ENCODE measurements at regions not wholly inside any gene's neighbourhood (a gene's known extent, or its start where the extent isn't known, plus 50 kb on each side); places are given as distances from the start of the nearest gene placed in this dataset.

- TF ChIP-seq, protein P1, sequence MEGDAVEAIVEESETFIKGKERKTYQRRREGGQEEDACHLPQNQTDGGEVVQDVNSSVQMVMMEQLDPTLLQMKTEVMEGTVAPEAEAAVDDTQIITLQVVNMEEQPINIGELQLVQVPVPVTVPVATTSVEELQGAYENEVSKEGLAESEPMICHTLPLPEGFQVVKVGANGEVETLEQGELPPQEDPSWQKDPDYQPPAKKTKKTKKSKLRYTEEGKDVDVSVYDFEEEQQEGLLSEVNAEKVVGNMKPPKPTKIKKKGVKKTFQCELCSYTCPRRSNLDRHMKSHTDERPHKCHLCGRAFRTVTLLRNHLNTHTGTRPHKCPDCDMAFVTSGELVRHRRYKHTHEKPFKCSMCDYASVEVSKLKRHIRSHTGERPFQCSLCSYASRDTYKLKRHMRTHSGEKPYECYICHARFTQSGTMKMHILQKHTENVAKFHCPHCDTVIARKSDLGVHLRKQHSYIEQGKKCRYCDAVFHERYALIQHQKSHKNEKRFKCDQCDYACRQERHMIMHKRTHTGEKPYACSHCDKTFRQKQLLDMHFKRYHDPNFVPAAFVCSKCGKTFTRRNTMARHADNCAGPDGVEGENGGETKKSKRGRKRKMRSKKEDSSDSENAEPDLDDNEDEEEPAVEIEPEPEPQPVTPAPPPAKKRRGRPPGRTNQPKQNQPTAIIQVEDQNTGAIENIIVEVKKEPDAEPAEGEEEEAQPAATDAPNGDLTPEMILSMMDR (conservative IDR thresholded peaks at IDR 0.05 in 1 of 2, IDR thresholded peaks at IDR 0.05 in 1 of 2; ENCODE audit: low read depth in 1 of 2, low read length in 2 of 2) = no peak
- TF ChIP-seq EZH2 (IDR thresholded peaks at IDR 0.05; ENCODE audit: low read length, missing control alignments) = no peak
- DNase-seq (ENCODE audit: low read depth in 2 of 2) = peak in 1 of 2 donors; percentile 57
- Histone ChIP-seq H3K79me2 (ENCODE audit: control insufficient read depth, insufficient read depth, low read length) (no peaks in the 10 kb centered on the region), H3K27me3 (ENCODE audit: control insufficient read depth, insufficient read depth, low read length) (no peaks in the 10 kb centered on the region), H3K9me3 (ENCODE audit: control insufficient read depth, insufficient read depth, low read depth, low read length) (no peaks in the 10 kb centered on the region), H2AFZ (ENCODE audit: low read length) (no peak overlapping the region), H3K4me1 (ENCODE audit: control insufficient read depth, extremely low read depth, insufficient read depth, low read length) (no peaks in the 10 kb centered on the region), H3K36me3 (ENCODE audit: control insufficient read depth, insufficient read depth, low read length) (no peaks in the 10 kb centered on the region), H3K4me2 (ENCODE audit: extremely low read depth, insufficient read depth, low read length) (no peak overlapping the region), H4K20me1 (ENCODE audit: control insufficient read depth, extremely low read depth, insufficient read depth, low read length) (no peaks in the 10 kb centered on the region), H3K27ac (ENCODE audit: insufficient read depth, low read length) (no peak overlapping the region), H3K4me3 (replicated peaks in 1 of 4; ENCODE audit: control extremely low read depth in 1 of 4, insufficient read depth in 1 of 4, low read depth in 3 of 4, low read length in 4 of 4) (no peak overlapping the region), H3K9ac (ENCODE audit: insufficient read depth, low read length) (no peak overlapping the region)
Observed at GRCh38 chr18:73987247-73987980, 160.2 kb downstream of the FBXO15 start.

GRCh38 chr18:73986711-73987110, 160.9 kb downstream of the FBXO15 start:
- no peaks in the 10 kb centered on the region for H3K4me1 ChIP-seq (ENCODE audit: control insufficient read depth, extremely low read depth, insufficient read depth, low read length)
- no peaks in the 10 kb centered on the region for H3K36me3 ChIP-seq (ENCODE audit: control insufficient read depth, insufficient read depth, low read length)
- H3K9me3 ChIP-seq (ENCODE audit: control insufficient read depth, insufficient read depth, low read depth, low read length) = no peaks in the 10 kb centered on the region
- H3K79me2 ChIP-seq (ENCODE audit: control insufficient read depth, insufficient read depth, low read length) = no peaks in the 10 kb centered on the region
- TF ChIP-seq, protein P1 (conservative IDR thresholded peaks at IDR 0.05 in 1 of 2, IDR thresholded peaks at IDR 0.05 in 1 of 2; ENCODE audit: low read depth in 1 of 2, low read length in 2 of 2) = no peak
- TF ChIP-seq EZH2 (IDR thresholded peaks at IDR 0.05; ENCODE audit: low read length, missing control alignments) = no peak
- H3K9ac ChIP-seq (ENCODE audit: insufficient read depth, low read length) = no peak overlapping the region
- H3K27me3 ChIP-seq (ENCODE audit: control insufficient read depth, insufficient read depth, low read length) = no peaks in the 10 kb centered on the region
- H3K4me2 ChIP-seq (ENCODE audit: extremely low read depth, insufficient read depth, low read length) = no peak overlapping the region
- no peaks in the 10 kb centered on the region for H4K20me1 ChIP-seq (ENCODE audit: control insufficient read depth, extremely low read depth, insufficient read depth, low read length)
- no peak overlapping the region for H3K27ac ChIP-seq (ENCODE audit: insufficient read depth, low read length)
- no peak overlapping the region for H2AFZ ChIP-seq (ENCODE audit: low read length)
- DNase-seq (ENCODE audit: low read depth in 2 of 2) = peak in 1 of 2 donors; percentile 14
- H3K4me3 ChIP-seq (replicated peaks in 1 of 4; ENCODE audit: control extremely low read depth in 1 of 4, insufficient read depth in 1 of 4, low read depth in 3 of 4, low read length in 4 of 4) = no peak overlapping the region

DNA sequence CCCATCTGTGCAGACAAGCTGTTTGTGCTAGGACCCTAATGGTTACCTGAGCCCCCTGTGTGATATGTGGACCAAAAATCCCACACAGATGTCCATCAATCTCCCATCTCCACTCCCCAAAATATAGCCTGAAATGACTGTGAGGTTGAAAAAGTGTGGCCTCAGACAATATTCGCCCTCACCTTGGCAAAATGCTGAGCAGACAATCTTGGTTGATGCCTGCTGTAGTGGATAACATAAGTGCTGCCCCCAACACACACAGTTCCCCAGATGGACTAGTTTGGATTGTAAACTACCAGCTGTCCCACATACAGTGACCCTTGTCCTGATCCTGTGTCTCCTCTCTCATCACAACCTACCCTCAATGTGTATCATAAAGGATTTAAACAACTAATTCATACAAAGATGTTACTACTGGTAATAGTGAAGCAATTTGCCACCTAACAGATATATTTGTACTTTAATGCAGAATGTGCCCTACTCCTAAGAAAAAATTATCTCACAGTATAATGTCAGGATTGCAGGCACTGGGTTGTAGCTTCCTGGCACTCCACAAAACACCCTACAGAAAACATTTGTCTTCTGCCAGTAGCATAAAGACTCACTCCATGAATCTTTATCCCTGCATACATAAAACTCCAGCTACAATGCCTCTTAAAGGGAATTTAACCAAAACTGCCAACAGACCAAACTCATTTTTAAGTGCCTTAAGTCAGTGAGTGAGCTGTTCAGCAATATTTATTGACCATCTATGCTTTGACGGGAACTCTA, 161.6 kb downstream of the FBXO15 start:
- no peak overlapping the region for H3K4me2 ChIP-seq (ENCODE audit: extremely low read depth, insufficient read depth, low read length)
- no peaks in the 10 kb centered on the region for H3K9me3 ChIP-seq (ENCODE audit: control insufficient read depth, insufficient read depth, low read depth, low read length)
- H2AFZ ChIP-seq (ENCODE audit: low read length) = no peak overlapping the region
- no peaks in the 10 kb centered on the region for H4K20me1 ChIP-seq (ENCODE audit: control insufficient read depth, extremely low read depth, insufficient read depth, low read length)
- DNase-seq (ENCODE audit: low read depth in 2 of 2) = no peak
- H3K79me2 ChIP-seq (ENCODE audit: control insufficient read depth, insufficient read depth, low read length) = no peaks in the 10 kb centered on the region
- no peaks in the 10 kb centered on the region for H3K27me3 ChIP-seq (ENCODE audit: control insufficient read depth, insufficient read depth, low read length)
- H3K4me1 ChIP-seq (ENCODE audit: control insufficient read depth, extremely low read depth, insufficient read depth, low read length) = no peaks in the 10 kb centered on the region
- H3K4me3 ChIP-seq (replicated peaks in 1 of 4; ENCODE audit: control extremely low read depth in 1 of 4, insufficient read depth in 1 of 4, low read depth in 3 of 4, low read length in 4 of 4) = no peak overlapping the region
- H3K9ac ChIP-seq (ENCODE audit: insufficient read depth, low read length) = no peak overlapping the region
- H3K27ac ChIP-seq (ENCODE audit: insufficient read depth, low read length) = no peak overlapping the region
- TF ChIP-seq EZH2 (IDR thresholded peaks at IDR 0.05; ENCODE audit: low read length, missing control alignments) = no peak
- H3K36me3 ChIP-seq (ENCODE audit: control insufficient read depth, insufficient read depth, low read length) = no peaks in the 10 kb centered on the region

Measured in fibroblast of lung (primary cell).